HG03469 (cell line): ENCODE measurements at regions not wholly inside any gene's neighbourhood (a gene's known extent, or its start where the extent isn't known, plus 50 kb on each side); places are given as distances from the start of the nearest gene placed in this dataset.

Experiments
- ATAC-seq: cut with Tn5 transposase; IDR thresholded peaks from one replicate; pipeline ENCODE4 v1.9.1; 2021; ENCODE audit warnings: mild to moderate bottlenecking, moderate library complexity, moderate number of reproducible peaks; ENCODE audit not compliant: unreplicated experiment

DNA sequence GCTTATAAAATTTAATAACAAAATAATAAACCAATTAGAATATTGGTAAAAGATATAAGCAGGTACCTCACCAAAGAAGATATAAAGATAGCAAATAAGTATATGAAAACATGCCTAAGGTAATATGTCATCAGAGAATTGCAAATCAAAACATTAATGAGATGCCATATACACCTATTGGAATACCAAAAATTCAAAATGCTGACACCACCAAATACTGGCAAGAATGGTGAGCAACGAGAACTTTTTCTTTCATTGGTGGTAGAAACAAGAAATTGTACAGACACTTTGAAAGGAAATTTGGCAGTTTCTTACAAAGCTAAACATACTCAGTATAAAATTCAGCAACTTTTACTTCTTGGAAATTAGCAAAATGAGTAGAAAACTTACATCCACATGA, 346.9 kb upstream of the ROBO1 start:
- no peak for ATAC-seq

DNA sequence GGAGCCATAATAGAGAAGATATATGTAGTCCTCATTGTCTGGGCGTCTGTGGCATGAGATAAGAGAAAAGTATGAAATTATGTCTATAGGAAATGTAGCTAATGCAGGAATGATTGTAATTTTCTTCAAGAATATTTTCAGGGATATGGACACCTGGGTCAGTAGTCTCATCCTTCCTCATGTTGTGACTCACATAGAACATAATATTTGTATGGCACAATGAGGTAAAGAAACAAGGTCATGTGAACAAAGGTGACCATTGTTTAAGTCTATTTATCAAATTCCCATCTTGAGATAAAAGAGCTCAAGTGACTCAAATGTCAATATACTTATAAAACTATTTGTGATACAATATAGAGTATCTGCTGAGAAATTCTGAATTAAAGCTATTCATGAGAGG, 345.5 kb upstream of the ROBO1 start:
- ATAC-seq: no peak

DNA sequence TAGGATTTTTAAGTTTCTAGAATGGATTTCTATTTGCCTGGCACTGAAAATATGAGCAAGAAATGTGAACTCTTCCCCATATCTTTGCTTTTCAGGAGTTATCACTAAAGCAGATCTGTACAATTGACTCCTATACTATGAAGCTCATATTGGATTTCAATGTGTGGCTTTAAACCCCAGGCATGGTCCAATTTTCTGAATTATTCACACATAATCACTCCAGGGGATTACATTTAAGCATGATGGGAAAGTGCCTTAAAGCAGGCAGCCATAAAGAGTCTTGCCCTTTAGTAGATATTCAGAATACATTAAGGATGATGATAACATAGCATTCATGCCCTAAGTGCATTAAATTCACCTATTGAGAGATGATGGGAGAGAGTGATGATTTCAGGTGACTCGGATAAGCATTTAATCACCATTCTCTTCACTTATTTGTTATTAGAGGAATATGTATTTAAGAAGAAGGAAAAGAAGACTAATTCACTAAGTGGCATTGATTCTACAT, 331.8 kb upstream of the ROBO1 start:
- no peak for ATAC-seq

DNA sequence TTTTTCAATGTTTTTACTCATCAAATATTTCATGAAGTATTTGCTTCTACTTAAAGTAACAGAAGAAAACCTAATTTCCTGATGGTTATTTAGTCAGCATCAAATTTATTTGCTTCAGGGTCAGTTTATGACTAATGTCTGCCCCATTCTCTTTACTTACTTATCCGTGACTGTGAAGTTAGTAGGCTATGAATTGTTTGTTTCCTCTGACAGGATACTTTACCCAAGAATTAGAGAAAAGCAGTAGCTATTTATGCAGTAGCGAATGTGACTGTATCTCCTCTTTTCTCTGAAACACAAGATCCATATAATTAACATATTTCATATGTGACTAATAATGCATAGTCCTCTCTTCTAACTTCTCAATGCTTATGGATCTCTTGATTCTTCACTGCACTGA, 329.9 kb upstream of the ROBO1 start:
- ATAC-seq: no peak

DNA sequence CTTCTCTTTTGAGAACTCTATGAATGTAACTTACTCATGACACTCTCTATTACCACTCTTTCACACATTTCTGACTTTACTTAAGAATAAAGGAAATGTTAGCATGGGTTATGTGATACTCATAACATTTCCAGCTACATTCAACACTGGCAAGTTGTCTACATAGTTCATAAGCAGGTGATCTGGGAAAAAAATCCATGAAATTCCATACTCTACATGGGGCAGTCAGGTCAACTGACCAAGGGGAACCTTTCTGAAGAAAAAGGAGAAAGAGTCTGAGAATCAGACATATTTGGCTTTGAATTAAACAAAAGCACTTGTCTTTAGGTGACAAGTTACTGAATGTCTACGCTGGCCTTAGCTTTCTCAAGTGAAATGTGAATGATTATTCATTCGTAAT, 329.1 kb upstream of the ROBO1 start:
- no peak for ATAC-seq

DNA sequence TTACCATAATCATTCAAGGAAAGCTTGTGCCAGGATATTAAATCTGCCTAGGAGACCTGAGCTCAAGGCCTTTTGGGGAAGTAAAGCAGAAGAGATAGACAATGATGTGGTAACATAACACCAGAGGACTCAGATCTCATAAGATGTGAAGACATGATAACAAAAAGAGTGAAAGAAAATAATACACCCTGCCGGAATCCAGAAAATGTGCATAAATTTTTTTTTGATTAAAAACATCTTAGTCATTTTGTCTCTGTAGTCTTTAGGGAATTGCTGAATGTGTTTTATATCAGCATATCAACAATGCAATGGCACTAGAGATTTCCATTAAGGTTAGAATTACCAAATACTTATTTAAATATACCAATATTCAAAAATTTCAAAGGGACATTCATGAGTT, 326.8 kb upstream of the ROBO1 start:
- no peak for ATAC-seq

DNA sequence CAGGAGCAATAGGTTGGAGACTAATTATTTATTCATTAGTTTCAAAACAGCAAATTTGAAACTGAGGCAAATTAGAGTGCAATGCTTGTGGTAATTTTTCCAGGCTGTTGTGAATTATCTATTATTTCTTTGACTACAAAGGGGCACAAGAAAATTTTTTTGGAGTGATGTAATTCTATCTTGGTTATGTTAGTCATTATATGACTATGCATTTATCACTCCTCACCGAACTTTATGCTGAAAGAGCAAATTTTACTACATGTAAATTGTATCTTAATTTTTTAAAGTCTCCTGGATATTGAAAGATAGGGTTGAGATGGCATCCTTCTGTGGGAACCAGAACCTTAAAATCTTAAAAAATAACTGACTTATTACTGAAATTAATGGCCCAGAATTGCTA, 320.0 kb upstream of the ROBO1 start:
- ATAC-seq: no peak

DNA sequence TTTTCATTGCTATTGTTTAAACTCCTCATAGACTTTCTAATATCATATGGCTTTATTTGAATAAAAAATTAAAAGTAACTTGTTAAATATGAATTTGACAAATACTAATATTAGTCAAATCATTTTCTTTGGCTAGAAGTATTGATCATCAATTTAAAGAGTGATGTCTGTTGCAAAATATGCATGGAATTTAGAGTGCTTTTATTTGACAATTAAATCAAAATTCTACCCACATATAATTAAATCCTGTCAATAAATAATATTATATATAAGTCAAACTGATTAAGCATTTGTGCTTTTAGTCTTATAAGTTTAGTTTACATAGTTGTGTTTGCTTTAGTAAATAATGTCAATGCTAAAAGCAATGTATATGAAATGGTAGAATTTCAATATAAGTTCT, 318.6 kb upstream of the ROBO1 start:
- no peak for ATAC-seq

DNA sequence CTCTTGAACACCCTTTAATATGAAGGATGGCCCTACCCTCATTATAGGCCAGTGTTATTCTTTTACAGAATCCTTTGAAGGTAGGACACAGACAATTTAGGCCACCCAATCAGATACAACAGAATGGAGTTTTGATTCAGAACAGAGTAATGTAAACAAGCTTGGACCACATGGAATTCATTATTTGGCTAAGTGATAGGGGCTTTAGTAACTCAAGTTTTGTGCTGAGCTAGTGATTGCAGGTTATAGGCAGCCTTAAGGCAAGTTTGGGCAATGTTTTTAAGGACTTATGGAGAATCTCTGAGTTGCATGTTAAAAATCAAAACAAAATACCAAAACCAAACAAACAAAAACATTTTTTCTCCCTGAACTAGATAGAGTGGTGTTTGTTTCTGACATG, 312.1 kb upstream of the ROBO1 start:
- ATAC-seq: no peak

DNA sequence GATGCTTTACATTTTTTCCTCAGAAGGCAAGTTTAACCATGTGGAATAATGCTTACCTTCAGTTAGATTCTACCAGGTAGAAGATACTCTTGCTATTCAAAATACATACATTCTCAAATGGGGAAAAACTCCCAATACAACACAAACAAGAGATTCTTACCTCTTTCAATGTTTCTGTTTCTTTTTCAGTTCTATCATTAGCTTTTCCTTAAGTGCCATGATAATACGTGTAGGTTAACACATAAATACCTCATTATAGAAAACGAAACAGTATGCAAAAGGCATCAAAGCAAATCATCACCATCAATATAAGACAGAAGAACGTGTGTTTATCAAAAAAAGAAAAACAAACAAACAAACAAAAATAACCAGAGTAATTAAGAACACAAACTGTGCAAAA, 300.7 kb upstream of the ROBO1 start:
- no peak for ATAC-seq

DNA sequence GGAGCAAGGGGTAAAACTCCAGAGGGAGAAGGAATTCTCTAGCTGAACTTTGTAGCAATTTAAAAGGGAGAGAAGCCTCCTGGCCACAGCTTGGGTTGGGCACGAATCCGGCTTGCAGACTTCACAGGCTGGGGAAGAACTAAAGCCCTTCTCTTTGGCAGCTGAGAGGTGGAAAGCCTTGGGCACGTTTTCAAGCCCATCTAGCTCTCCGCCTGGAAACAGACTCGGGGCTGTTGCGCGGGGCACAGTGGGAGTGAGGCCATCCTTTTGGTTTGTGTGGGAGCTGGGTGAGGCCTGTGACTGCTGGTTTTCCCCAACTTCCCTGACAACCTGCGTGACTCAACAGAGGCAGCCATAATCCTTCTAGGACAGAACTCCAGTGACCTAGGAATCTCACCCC, 295.7 kb upstream of the ROBO1 start:
- no peak for ATAC-seq

DNA sequence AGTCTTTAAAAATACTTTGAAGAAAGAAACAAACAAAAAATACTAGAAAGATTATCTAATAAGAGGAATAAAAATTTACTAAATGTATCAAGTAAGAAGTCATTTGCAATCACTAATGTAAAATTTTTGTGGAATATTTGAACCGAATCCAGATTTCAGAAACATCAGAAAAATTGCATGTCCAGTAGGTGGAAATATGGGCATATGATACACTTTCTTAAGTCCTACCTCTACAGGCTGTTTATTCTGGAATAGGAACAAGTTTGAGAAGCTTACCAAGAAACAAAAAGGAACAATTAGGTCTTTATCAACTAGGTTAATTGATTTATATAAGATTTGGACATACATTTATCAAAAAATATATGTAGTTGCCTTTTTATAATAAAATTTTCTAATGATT, 292.9 kb upstream of the ROBO1 start:
- no peak for ATAC-seq

DNA sequence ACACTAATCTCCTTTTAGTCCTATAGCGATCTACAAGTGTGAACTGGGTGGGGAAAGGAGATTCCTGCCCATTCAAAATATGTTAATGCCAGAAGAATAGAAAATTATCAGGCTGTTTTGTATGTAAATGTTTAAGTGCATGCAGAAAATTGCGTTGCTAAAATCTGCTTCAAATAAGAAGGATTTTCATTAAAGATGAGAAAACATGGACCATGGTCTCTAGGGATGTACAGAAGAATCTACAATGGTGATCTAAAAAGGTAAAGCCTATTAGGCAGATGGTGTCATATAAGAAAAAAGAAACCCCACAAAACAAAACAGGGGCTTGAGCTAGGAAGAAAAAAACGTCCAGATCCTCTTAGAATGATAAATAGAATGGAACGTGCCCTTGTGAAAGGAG, 287.5 kb upstream of the ROBO1 start:
- ATAC-seq: no peak

DNA sequence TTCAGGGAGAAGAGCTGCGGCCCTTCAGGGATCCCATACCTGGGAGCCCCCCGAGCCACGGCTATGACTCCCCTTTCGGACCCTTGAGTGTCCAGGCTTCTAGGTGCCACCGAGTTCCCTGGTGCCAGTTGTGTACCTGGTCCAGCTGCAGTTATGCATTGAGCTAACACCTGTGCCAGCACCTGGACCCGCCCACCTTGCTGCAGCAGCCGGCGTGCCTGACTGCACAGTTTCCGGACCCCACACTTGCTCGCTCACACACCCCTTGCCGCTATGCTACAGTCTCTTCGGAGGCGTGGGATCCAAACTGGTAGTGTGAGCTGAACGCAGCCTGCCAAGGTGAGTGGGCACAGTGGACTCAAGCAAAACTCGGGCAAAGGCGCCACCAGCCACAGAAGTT, 284.5 kb upstream of the ROBO1 start:
- no peak for ATAC-seq

DNA sequence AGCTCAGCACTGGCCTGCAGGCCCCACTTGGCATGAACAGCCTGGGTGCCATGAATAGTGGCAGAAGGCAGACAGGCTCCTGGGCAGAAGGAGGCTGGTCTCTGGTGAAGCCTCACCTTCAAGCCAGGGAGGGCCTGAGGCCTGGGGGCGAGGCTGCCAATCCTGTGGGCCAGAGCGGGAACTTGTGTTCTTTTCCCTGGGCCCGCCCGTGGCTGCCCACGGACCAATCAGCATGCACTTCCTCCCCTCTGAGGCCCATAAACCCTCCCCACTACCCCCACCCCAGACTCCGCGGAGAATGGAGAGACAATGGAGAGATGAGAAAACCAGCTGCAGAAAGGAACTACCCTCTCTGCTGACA, 283.8 kb upstream of the ROBO1 start:
- ATAC-seq: no peak

DNA sequence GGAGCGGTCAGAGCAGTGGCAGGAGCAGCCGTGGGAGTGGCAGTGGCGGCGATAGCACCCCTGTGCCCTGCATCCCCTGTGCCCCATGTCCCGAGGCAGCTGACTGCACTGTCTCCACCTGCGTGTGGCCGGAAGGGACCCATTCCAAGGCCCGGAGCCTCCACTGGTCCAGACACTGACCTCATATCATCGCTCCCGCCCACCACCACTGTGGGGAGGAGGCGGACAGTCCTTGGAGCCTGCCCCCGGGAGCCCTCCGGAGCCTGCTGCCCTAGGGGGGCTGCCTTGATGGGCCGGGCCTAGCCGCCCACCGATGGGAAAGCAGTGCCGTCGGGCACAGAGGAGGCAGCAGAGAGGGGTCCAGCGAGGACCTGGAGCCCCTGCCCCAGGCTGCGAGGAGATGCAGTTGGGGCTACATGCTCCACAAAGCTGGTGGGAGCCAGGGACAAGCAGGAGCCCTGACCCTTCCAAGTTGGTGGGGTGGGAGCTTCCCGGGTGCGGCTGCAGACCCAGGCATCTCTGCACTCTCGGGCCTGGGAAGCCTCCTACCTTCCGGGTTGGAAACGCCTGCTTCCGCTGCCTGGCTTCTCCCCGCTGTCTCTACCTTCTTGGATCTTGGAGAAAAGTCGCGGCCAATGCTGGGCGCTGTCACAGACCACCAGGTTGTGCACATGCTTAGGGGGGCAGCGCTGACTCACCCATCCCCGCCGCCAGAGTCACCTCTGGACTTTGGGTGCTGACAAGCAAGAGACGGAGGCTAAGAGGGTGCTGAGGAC, 283.2 kb upstream of the ROBO1 start:
- no peak for ATAC-seq

DNA sequence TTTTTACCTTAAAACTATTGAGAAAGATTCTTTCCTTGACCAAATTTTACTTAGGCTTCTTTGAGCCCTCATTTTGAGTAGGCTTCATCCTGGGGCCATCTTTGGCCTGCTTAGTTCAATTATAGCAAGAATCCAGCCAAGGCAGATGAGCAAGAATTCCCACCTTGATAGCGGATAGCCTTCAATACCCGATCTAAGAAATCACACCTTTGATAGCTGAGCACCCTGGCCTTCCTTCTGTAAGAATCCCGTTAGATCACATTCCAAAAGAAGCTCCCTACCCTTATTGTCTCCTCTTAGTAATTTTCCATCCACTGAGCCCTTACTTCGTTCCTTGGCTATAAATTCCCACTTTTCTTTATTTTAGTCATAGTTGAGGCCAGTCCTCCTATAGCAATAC, 275.4 kb upstream of the ROBO1 start:
- no peak for ATAC-seq

DNA sequence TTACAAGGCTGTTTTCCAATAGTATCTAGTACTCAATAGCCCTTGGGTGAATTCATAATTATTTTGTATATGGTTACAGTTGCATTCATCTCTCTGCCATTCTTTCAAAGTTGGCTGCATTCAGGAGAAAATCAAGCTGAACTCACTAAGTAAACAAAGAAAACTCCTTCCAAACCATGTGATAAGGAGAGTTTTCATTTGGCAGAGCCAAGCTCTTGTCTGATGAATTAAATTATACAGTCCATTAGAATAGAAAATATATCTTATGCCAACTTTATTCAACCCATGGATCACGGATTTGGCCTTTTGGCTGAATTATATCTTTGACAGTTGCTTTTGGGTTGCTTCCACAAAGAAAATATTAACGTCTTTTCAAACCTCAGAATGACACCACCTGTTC, 272.3 kb upstream of the ROBO1 start:
- ATAC-seq: no peak

DNA sequence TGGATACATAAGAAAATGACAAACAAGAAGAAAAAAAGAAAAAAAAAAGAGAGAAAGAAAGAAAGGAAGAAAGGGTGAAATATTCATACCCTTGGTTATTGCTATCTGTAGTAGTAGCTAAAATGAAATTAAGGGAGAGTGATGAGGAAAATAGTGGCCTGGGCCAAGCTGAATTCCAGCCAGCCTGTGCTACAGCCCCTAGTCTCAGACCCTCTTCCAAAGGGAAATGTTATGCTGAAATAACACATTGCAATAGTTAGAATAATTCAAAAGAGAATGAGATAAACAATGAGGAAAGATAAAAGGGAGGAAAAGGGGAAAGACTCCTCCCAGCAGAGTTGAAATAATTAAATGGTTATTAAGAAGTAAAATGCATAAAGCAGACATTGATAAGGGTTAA, 268.4 kb upstream of the ROBO1 start:
- ATAC-seq: no peak

DNA sequence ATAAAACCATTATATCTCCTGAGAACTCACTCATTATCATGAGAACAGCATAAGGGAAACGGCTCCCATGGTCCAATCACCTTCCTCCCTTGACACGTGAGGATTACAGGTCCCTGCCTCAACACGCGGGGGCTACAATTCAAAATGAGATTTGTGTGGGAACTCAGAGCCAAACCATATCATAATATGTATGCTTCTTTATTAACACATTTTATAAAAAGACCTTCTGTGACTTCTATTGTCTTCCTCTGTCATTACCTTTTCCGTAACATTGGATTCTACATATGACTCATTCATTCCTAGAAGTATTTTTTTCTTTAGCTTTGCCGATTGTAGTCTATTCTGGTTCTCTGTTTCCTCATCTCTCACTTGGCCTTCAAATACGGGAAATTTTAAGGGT, 267.2 kb upstream of the ROBO1 start:
- ATAC-seq: no peak

DNA sequence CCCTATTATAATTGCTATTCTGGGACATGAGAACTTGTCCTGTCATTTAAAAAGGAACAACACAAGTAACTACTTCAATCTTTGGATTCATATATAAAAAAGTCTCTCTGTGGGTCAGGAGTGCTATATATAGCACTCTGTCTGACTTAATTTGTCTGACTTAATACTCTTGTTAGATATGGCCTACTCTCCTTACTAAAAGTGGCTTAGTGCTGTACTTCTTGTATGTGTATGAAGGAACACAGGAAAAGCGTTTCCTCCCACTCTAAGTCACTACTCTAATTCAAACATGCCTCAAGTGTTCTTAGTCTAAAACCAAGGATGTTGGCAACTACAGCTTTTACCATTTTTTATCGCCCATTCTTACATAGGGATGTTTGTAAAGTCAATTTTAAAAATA, 255.2 kb upstream of the ROBO1 start:
- ATAC-seq: no peak

DNA sequence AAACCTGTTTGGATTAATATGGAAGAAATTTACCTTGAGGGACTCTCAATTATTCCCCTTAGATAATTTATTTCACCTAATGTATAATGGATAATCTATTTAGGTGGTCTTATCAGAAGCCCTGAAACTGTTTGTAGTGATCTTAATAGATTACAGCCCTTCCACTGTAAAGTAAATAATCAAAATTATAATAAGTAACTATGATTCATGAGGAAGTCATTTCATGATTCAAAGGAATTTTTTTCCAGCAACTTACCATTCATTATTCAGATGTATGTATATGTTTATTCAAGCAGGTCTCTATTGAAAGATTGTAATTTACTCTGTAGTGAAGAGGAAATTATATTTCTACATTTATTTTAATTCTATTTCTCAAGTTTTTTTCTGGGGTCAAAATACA, 250.6 kb upstream of the ROBO1 start:
- no peak for ATAC-seq

DNA sequence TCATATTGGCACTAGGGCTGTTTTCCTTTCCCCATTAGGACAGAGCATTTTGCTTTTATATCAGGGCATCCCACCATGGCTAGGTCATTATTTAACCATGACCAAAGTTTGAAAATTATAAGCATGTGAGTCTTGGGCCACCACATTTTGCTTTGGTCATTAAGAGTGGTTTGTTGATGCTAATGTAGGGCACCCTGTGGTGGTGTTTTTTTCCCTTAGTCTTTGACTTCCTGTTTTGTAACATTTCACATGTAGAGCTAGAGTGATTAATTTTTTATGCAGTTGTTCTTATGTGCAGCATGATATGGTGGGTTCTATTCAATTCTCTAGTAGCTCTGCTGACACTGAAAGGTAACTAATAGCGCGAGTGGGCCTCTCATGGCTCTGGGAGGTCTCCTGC, 249.6 kb upstream of the ROBO1 start:
- ATAC-seq: no peak
